Suprapubic skin (tissue), 4 donors: ENCODE measurements at regions not wholly inside any gene's neighbourhood (a gene's known extent, or its start where the extent isn't known, plus 50 kb on each side); places are given as distances from the start of the nearest gene placed in this dataset.

Experiments used
- CTCF ChIP-seq, 2 donors: fragments of 200-600 bp in 1 of 2; fragments of 450-650 bp in 1 of 2; sonication (generic) in 1 of 2; IDR thresholded peaks; one replicate each; pipeline ENCODE4 v1.5.1; 2016 to 2019; ENCODE audit warnings: antibody characterized with exemption in 2 of 2, mild to moderate bottlenecking in 1 of 2, moderate library complexity in 1 of 2
- EP300 ChIP-seq: sonication (generic); formaldehyde crosslinking; IDR thresholded peaks from one replicate; pipeline ENCODE4 v1.6.1; 2017; ENCODE audit warnings: antibody characterized with exemption
- POLR2A ChIP-seq, 2 donors: fragments of 450-650 bp; IDR thresholded peaks; one replicate each; pipeline ENCODE4 v1.6.1; 2017; ENCODE audit warnings: antibody characterized with exemption in 2 of 2, mild to moderate bottlenecking in 2 of 2, moderate library complexity in 2 of 2
- POLR2AphosphoS5 ChIP-seq, 3 donors: sonication (generic); formaldehyde crosslinking; IDR thresholded peaks; one replicate each; pipeline ENCODE4 v1.6.1; 2017; ENCODE audit warnings: antibody characterized with exemption in 3 of 3

GRCh38 chr5:92444888-92445287 is 1061.8 kb upstream of the ARRDC3 start:
- no peak for TF ChIP-seq CTCF (IDR thresholded peaks at IDR 0.05)
- TF ChIP-seq POLR2A (IDR thresholded peaks at IDR 0.05): no peak
- TF ChIP-seq POLR2AphosphoS5 (IDR thresholded peaks at IDR 0.05): no peak
- no peak for TF ChIP-seq EP300
